ENCODE measurements at regions not wholly inside any gene's neighbourhood (a gene's known extent, or its start where the extent isn't known, plus 50 kb on each side); places are given as distances from the start of the nearest gene placed in this dataset.

- no peak for FAIRE-seq
Observed at GRCh38 chr10:4217187-4217586, 432.2 kb upstream of the KLF6 start.

DNA sequence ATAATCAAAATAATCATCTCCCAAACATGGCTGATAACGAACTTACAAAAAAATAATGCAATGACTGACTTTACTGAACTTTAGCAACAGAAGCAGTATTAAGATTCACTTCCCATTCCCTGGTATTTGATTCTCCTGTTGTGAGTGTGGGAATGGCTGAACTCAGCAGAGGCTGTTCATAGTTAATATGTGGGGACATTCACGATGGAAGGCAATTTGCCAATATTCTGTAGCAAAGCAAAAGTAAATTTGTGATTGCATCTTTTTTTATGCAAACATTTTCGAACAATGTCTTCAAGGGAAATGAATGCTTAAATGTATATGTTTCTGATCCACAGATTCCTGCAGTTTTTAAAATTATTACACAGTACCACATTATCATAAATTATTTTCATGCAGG, 431.7 kb upstream of the KLF6 start:
- FAIRE-seq, result no peak

- FAIRE-seq, result no peak
Observed at GRCh38 chr10:4215963-4216575, 431.1 kb upstream of the KLF6 start.

DNA sequence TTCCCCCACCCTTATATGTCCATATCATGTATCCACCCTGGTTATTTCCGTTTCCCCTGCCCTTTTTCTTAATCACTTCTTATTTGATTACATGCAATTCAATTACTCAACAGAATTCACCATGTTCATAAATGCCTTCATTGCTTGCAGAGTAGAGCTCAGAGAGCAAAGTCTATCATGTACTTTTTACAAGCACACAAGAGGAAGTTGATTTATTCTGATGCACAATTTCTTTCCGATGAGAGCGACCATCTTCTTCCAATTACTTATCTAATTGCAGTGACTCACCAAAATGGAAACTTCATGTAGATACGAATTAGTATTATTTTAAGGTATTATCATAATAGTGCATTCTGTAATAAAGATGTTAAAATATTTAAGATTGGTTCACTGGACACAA, 430.5 kb upstream of the KLF6 start:
- FAIRE-seq, result no peak

GRCh38 chr10:4214908-4215307, 429.9 kb upstream of the KLF6 start:
- no peak for FAIRE-seq

GRCh38 chr10:4213441-4213840, 428.4 kb upstream of the KLF6 start:
- no peak for FAIRE-seq

- FAIRE-seq, result no peak
Observed at GRCh38 chr10:4212111-4212630, 427.2 kb upstream of the KLF6 start.

GRCh38 chr10:4208499-4208898, 423.5 kb upstream of the KLF6 start:
- no peak for FAIRE-seq

GRCh38 chr10:4205113-4205512, 420.1 kb upstream of the KLF6 start:
- FAIRE-seq, result no peak

DNA sequence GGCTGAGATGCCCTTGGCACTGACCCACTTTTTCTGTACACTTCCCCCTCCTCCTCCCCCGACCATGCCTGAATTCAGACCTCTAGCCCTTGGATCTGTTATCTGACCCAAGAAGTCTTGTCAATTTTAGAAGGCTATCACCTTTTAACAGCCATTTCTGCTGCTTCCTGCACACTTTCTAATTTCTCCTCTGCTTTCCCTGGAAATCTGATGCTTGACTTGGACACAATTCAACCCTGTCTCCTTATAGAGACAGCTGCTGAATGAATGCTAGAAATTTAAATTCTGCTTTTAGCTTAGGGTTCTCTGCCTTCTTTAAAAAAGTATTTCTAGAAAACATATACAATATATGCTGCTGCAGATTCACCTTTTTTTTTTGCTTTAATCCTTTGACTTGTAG, 417.9 kb upstream of the KLF6 start:
- FAIRE-seq, result no peak

GRCh38 chr10:4201866-4202825, 417.1 kb upstream of the KLF6 start:
- no peak for FAIRE-seq

DNA sequence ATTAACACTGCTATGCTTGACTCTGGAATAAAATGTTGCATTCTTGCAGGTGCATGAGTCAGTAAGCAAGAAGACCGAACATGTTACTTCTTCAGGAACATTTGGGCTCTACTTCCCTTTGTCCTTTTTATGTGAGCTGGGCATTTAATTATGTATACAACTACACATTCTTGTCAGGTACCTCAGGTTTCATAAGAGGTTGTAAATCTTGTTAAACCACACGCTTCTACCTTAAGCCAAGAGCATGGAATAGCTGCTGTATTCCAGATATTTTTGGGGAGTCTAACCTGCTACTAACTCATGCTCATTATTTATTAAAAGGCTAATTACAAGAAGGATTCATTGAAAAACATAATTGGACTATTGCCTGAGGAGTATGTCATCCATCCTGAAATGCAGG, 414.2 kb upstream of the KLF6 start:
- FAIRE-seq, result no peak

GRCh38 chr10:4198216-4198615, 413.2 kb upstream of the KLF6 start:
- FAIRE-seq, result no peak

GRCh38 chr10:4197676-4198075, 412.7 kb upstream of the KLF6 start:
- no peak for FAIRE-seq

- FAIRE-seq, result no peak
Observed at GRCh38 chr10:4196771-4197390, 411.9 kb upstream of the KLF6 start.

DNA sequence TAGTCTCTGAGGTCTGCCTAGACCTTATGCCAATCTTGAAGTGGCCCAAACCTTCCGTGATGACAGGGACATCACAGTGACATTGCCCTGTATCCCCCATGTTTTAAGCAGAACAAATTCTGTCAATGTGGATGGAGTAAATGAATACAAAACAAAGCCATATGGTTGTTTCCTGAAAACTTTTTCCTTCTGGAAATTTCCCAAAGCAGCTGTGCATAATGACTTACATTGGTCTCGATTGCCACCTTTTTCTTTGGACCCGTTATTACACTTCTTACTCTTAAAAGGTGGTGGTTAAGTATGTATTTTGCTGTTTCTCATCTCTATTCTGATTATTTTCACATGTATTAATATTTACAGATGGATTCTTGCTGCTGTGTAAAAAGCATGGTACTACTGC, 411.2 kb upstream of the KLF6 start:
- no peak for FAIRE-seq

DNA sequence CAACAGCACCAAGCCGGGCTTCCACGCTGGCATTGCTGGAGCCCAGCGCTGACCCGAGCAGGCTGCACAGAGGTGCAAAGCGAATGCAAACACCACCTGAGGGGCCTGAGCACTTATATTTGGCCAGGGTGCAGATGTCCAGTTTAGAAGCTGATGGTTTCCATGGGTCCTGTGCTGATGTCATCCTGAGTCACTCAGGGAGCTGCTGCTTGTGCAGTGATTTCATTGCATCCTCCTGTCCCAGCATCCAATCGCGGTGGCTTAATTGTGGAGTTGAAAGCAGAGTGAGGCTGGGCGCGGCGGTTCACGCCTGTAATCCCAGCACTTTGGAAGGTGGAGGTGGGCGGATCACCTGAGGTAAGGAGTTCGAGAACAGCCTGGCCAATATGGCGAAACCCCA, 410.2 kb upstream of the KLF6 start:
- no peak for FAIRE-seq

DNA sequence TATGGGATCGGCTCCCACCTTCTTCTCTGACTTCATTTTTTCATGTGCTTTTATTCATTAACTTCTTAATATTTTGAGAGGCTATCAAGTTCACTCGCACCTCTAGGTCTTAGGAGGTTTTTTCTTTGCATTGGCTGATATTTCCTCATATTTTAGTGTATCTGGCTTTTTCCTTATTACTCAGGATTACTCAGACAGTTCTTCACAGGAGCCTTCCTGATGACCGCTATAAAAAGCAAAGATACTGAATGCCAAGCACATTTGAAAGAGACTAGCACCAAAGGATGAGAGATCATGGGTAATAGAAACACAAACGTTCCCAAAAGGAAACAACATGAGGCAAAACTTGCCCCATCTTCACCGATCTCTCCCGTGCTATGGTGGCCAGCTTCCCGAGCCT, 409.2 kb upstream of the KLF6 start:
- no peak for FAIRE-seq

DNA sequence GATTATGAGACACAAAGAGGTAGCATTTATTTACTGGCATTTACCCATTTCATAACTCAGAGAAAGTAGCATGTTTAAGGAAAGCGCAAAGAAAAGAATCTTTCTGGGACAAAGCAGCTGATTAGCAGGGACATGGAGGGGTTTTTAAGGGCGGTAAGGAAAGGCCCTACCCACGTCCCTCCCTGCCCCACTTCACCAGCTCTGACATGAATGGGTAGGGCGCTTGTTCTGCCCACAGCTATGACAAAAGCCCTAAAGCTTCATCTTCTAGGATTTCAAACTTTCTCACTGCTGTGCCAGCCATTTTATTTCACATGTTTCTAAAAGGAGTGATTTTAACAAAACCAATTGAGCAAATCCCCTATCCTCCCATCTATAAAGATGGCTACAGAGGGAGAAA, 406.9 kb upstream of the KLF6 start:
- no peak for FAIRE-seq

GRCh38 chr10:4191354-4191753, 406.3 kb upstream of the KLF6 start:
- no peak for FAIRE-seq

- FAIRE-seq, result no peak
Observed at GRCh38 chr10:4190876-4191275, 405.9 kb upstream of the KLF6 start.

DNA sequence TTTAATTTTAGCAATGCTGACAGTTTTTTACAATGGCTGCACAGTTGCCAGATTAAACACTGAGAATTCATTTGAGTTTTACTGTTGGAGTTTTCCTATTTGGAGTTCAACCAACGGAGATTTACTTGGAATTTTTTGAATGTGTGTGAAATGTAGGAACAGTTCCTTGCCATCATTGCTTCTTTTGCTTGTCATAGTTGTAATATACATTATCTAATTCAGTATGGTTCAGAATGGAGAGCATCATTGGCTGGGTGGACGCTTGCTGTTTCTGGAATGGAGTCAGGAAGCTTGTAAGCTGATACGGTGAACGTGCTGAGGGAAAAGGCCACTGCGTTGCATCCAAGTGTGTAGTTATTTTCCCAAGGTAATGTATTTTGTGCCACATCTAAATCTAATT, 404.3 kb upstream of the KLF6 start:
- FAIRE-seq, result no peak

GRCh38 chr10:4188406-4188805, 403.4 kb upstream of the KLF6 start:
- no peak for FAIRE-seq
